NCI-H748 treated with DMSO at 0.1 percent for 48 hours (cell line): ENCODE measurements at regions not wholly inside any gene's neighbourhood (a gene's known extent, or its start where the extent isn't known, plus 50 kb on each side); places are given as distances from the start of the nearest gene placed in this dataset.
A peak's percentile ranks its signal among the peaks of the same experiment; 100 is the strongest.
"Not testable (repeated sequence)": the region's sequence is repeated elsewhere in the genome, so short reads cannot be mapped to it uniquely, and the experiment has no call there.

Source experiments
- DNase-seq: peaks from one replicate; lab custom pipeline; 2025; lab: John Stamatoyannopoulos, UW

DNA sequence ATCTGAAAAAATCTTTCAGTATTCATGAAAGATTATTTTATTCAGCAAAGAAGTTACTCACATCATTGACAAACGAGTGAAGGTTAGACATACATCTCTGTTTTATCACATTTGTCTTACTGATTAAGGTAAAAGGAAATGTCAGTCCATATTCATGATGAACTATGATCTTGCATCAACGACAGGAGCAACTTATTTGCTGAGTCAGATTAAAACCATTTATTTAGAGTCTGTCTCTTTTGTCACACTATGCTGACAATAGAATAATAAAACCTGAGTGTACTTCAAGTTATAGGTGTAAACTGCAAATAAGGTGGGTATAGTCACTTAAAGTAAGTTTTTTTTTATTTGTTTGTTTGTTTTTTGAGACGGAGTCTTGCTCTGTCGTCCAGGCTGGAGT, 216.5 kb upstream of the SEMA3C start:
- no peak for DNase-seq

DNA sequence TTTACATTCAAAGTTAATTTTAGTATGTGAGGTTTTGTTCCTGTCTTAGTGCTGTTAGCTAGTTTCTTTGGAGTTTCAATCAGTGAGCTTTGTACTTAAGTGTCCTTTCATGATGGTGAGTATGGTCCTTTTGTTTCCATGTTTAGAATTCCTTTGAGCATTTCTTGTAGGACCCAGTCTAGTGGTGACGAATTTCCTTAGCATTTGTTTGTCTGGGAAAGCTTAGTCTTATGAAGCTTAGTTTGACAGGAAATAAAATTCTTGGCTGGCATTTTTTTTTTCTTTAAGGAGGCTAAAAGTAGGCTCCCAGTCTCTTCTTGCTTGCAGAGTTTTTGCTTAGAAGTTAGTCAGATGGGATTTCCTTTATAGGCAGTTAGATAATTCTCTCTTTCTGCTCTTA, 209.2 kb upstream of the SEMA3C start:
- no peak for DNase-seq

DNA sequence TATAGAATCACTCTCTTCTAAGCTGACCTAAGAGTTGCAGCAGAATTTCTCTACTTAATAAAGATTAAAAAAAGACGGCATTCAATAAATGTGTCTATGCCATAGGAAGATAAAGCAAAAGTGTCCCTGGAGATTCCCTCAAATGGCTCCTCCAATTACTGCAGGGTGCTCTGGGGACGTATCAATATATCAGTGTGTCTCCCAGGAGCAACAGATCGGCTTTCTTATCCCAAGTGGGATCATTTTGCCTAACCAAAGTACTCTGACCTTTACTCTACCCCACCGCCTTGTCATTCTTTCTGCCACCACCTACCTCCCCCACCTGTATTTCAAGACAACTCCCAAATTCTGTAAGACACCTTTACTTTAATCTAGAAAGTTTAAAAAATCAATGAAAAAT, 202.0 kb upstream of the SEMA3C start:
- no peak for DNase-seq

DNA sequence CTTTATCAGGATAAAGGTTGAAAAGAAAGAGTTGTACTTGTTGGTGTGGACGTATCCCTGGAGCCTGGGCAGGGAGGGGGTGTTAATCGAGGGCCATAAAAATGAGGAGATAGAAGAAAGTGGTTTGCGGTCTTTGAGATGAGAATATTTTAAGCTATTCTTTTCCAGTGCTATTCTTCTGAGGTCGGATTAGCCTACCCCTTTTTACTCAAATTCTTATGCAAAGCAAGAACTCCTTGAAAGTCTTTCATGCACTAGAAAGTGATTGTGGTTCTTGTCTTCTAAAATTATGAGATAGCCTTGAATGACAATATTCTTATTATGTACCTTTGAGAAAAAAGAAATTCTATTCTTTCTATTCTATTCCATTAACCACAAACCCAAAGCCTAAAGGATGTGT, 201.3 kb upstream of the SEMA3C start:
- no peak for DNase-seq

DNA sequence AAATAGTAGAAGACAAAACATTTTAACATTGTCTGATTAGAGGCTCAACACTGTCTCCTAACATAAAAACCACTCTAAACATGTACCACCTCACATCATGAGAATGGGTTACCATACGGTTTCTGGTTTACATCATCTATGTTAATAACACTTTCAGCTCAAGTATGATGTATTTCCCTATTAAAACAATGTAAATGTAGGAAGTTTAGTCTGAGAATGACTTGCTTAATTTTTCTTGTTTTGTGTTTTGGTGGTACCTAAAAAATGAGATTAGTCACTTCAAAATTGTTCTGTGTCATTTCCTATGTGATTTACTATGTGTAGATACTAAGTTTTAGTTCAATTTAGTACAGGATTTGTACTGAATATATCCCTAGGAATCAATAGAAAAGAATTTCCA, 195.8 kb upstream of the SEMA3C start:
- DNase-seq, result no peak

DNA sequence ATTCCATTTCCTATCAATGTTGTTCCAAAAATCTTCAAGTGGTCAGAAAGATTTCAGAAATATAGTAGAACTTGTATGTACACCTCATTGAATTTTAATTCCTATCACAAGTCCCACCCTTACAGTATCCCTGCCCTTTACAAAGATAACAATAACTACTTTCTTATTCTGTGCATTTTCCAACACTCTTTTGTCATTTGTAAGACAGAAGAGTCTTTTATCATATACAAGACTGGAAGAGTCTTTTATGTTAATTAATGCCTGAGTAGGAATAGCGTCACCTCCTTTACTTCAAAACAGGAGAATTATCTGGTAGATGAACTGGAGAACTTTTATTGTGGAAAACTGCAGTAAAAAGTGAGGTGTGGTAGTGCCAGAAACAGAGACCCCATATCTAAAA, 193.9 kb upstream of the SEMA3C start:
- DNase-seq, result no peak

DNA sequence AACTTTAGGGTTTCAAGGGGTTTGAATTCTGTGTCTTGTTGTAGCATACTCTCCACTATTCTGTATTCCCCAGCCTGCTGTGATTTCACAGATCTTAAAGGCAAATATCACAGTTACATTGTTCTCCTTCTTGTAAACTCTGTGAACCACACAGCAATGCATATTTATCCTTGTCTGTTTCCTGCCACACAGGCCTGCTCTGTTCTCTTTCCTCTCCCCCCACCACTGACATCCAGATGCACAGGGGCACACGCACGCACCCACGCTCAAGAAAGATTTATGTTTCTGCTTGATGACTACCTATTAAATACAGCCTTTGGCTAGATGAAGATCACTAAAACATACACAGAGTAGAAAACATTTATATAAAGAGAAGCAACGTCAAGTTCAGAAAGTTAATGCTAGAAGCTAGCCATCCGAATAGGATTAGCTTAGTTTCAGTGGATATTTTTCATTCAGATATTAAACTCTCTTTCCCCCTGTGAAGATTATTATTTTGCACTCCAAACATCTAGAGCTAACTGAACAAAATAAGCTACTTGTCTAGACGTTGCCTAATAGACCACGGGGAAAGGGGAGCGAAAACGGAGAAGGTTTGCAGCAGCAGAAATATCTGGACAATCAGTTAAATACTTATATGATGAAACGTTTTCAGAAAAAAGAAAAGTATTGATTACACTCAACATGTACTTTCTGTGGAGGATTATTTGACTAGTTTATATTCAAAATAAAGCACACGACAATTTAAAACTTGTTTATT, 193.1 kb upstream of the SEMA3C start:
- no peak for DNase-seq

DNA sequence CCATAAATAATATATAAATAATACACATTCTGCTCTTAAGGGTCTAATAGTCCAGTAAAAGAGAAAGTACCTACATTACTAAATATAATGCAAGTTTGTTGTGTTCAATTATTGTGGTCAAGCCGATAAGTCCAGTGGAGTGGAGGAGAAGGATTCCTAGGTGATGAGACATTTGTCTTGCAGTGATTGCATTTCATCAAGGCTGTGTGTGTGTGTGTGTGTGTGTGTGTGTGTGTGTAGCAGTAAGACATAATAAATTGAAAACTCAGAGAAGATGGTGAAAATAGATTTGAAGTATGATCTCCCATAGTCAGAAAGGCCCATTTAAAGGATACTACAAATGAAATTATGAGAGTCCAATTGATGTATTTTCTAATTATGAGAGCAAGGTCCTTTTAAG, 192.5 kb upstream of the SEMA3C start:
- no peak for DNase-seq

DNA sequence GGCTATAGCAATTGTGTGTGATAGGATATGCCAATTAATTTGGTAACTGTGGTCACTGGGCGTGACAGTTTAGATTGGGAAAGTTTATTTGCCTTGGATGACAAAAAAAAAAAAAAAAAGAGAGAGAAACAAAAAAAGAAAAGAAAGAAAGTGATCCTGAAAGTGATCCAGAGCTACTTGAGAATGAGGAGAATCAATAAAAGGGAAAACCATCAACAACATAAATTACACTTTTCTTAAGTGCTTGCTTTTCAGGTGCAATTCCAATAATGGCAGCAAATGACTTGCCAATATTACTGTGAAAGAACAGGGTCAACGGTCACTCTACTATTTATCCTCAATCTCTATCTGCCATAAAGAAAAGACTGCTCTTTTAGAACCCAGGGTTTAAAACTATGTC, 191.8 kb upstream of the SEMA3C start:
- DNase-seq, result peak; percentile 29

DNA sequence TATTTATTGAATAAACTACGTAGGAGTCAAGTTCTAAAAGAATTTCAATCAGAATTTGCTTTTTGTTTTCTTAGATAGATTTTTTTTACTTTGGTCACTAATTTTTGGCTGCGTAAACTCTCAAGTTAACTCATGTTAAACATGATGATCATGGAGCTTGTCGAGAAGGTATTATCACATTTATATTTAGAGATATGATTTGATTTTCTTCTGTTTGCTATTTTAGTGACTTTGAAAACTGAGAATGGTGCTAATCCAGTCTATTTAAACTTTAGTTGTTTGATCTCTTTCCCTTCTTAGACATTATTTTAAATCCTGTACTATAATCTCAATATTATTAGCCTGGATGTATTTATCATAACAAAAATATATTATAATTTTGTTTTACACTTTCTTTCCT, 179.4 kb upstream of the SEMA3C start:
- no peak for DNase-seq

DNA sequence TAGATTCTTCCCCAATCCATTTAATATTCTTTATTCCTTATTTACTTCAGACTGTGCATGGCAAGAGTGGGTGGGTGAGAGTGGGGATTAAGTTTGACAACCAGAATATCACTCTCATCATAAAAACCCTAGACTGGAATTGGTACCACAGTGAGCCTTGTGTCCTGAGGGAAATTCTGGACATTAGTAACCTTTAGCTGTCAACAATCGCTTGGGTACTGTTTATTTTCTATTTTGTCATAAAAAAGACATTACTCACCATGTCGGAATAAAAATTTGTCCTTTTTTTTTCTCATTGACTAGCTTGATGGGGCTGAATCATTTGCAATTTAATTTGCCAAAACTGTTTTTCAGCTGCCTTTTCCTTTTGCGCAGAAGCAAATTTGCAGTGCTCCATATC, 176.1 kb upstream of the SEMA3C start:
- DNase-seq, result no peak

DNA sequence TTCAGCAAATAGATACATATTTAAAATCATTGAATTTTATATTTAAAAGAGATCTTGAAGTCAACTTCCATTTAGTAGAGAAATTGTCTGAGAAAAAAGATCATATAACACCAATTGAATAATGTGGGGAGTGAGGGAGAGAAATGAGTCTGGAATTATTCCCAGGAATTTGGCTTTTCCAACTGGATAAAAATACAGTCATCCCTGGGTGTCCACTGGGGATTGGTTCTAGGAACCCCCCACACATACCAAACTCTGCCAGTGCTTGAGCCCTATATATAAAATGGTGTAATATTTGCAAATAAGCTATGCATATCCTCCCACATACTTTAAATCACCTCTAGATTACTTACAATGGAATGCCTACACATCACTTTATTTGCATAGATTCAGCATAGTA, 162.8 kb upstream of the SEMA3C start:
- no peak for DNase-seq

DNA sequence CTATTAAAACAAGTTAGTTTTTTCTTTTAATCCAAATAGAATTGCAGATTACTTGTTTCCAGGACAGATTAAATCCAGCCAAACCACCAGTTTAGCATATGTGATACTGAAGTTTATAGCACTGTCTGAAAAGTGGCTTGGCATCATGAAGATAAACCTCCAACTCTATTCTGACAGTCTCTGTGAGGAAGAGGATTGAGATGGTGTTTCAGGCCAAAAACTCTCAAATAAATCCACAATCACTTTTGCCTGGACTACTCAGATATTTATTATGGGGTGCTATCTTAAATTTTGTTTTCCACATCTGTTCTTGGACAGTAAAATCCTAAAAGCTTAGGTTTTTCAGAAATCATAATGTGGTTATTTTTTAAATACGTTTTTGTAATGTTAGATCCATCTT, 161.7 kb upstream of the SEMA3C start:
- no peak for DNase-seq

DNA sequence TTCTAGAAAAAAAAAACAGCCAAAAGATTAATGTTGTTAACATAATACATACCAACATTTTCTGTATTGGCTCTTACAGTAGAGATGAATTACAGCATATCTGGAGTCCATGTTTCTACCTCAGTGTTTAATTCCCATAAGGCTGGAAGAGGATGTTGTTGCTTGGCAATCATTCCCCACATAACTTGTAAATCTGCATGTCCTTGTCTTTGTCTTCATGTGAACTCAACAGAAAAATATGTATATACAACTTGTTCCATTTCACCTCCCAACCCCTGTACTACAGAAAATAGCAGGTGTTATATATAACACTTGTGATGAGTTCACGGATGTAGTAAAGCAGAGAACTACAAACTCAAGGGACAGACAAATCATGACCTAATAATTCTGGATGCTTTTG, 160.9 kb upstream of the SEMA3C start:
- DNase-seq, result no peak

DNA sequence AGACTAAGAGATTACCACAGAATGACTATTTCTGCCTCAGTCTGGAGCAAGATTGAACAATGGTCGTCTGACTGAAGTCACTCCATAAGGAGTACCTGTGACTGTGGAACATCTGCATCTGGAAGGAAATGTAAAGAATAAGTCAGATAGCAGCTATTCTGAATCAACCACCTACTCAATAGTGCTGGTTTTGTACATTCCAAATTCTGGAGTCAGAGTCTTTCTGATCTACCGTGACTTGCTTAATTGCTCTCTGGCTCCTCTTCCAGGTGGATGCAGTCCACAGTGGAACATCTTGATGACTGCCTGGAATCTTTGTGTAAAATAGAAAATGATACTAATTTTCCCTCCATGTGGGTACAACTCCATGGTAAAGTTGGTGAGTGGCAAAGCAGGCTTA, 156.3 kb upstream of the SEMA3C start:
- DNase-seq, result no peak

DNA sequence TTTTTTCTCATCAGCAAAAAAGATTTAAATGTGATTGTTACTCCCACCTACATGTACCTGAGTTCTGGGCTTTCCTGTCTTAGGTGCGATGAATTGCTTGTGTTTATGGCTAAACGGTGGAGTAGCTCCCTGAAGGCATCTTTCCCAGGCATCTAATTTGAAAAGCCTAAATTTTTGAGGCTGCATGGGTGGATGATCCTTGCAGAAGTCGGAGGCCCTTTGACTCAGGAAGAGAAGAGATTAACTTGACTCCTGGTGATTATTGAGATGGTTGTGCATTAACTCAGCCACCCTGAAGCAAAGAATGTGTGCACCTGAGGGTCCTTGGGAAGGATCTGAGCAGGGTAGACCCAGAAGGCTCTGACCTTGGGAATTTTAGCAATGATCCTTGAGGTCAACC, 155.6 kb upstream of the SEMA3C start:
- no peak for DNase-seq

DNA sequence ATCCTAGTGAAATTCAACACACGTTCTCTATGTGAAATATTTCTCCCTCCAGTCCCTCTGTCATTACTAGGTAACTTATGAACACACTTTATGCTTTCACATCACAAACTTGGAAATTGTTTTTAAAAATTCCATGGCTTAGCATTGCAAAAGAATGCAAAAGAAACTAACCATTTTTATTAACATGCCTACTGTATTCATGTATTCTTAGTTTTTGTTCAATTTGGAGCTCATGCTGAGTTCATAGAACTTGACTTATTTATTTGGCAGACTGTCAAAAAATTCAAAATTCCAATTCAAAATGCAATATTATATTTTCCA, 155.0 kb upstream of the SEMA3C start:
- DNase-seq, result no peak

DNA sequence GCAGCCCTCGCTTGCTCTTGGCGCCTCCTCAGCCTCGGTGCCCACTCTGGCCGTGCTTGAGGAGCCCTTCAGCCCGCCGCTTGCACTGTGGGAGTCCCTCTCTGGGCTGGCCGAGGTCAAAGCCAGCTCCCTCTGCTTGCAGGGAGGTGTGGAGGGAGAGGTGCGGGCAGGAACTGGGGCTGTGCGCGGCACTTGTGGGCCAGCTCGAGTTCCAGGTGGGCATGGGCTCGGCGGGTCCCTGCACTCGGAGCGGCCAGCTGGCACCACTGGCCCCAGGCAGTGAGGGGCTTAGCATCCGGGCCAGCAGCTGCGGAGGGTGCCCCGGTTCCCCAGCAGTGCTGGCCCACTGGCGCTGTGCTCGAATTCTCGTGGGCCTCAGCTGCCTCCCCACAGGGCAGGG, 152.1 kb upstream of the SEMA3C start:
- no peak for DNase-seq

DNA sequence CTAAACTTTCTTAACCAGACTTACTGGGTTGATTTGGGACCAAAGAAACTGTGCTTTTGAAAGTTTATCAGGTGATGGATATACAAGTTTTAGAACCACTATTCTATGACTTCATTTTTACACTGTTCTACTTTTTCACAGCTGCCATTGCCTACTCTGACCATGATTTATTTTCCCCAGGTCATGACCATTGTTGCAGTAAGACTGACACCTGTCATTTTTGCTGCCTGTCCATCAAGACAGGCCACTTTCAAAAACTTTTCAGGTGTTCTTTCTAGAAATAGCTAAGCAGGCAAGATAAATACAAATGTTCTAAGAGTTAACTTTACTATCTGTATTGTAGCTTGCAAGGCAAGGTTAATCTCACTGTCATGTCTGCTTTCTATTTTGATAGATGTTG, 147.9 kb upstream of the SEMA3C start:
- DNase-seq, result no peak

DNA sequence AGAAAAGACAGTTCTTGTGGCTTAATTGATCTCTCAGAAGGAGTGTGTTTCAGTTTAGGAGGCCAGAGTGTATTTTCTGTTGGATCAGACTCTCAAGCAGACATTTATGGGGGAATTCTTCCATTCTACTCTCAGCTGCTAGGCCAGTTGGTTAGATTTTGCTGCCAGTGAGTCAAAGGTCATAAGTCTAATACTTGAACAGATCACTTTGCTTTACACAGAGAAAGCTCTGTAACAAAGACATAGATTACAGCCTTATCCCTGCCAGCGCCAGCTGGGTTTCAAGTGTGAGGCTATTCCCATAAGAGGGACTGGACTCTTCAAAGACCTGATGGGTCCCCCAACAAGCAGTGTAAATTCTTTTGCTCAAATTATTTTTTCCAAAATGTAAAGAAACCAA, 145.6 kb upstream of the SEMA3C start:
- no peak for DNase-seq

DNA sequence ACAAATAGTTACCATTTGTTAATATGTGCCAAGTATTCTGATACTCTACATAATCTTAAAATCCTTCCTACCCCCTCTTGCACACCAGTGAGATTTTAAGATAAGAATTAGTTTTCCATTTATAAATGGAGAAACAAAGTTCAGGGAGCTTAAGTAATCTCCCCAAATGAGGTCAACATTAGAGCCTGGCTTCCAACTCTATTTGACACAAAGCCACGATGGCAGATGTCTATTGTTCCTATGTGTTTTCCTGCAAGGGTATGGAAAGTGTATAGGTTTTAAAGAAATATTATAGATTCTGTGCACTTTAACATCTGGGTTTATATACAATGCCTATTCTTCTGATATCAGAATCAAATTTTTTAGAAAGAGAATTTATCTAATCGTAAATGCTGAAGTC, 143.9 kb upstream of the SEMA3C start:
- DNase-seq, result no peak

DNA sequence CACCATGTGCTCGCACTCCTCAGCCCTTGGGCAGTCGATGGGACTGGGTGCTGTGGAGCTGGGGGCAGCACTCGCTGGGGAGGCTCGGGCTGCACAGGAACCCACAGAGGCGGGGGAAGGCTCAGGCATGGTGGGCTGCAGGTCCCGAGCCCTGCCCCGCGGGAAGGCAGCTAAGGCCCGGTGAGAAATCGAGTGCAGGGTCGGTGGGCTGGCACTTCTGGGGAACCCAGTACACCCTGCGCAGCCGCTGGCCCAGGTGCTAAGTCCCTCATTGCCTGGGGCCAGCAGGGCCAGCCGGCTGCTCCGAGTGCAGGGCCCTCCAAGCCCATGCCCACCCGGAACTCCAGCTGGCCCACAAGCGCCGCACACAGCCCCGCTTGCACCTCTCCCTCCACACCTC, 138.6 kb upstream of the SEMA3C start:
- DNase-seq, result not testable (repeated sequence)

DNA sequence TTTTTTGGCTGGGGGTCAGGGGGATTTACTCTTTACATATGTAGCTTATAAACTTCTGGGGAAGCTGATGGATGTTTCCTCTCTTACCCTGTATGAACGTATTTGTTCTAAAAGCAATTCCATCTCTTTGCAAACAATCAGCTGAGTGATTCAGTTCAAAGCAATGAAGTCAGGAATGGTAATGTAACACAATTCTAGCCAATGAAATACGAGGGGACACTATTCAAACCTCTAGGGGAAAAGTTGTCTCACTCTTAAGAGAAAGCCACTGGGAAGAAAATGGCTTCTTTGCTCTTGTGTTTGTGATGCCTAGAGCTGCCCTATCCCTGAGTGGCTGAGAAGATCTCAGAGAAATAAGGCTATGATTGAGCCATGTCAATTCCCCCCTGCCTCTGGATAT, 134.8 kb upstream of the SEMA3C start:
- no peak for DNase-seq

DNA sequence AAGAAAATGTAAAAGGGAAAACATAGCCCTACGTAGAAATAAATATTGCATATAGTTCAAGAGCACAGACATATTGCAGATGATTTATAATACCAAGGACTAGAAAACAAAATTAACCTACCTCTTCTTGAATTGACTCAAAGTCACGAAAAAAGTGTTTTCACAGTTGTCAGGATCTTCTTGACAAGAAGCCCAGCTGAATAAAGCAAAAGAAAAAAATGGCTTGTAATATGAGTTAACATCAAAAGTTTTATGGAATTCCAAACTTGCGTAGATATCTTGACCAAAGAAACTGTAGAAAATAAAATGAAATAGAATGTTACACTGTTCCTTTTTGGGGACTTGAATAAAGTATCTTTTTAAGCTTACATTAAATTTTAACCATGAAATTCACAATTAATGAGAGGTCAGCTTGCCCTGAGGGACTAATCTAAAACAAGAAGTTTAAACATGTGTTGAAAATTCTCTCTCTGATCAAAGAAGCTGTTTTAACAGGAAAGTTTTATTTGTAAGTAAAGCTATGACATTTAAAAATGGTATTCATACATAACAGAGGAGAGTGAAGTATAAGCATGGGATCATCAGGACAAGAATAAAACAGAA, 133.1 kb upstream of the SEMA3C start:
- no peak for DNase-seq
